ENCODE measurements at regions not wholly inside any gene's neighbourhood (a gene's known extent, or its start where the extent isn't known, plus 50 kb on each side); places are given as distances from the start of the nearest gene placed in this dataset.

GRCh38 chr12:131547555-131547954 lies 163.3 kb upstream of the SFSWAP start:
- 92% methylated on average over 6 of the region's 6 CpGs; no CpG with 5 or more reads in 1 of the 2 experiments for WGBS, 2 experiments (ENCODE audit: extremely low coverage in 1 of 2, insufficient coverage in 1 of 2, insufficient read length in 1 of 2, insufficient replicate concordance in 2 of 2, low coverage in 1 of 2, low lambda C conversion rate in 2 of 2, missing lambda C conversion rate in 1 of 2)
- Histone ChIP-seq H3K36me3 (ENCODE audit: control insufficient read depth in 2 of 4, insufficient read depth in 4 of 4, low read length in 3 of 4) (no peaks in the 10 kb centered on the region), H3K4ac (replicated peaks; ENCODE audit: insufficient read length, low read depth, low read length) (no peak overlapping the region), H3K23ac (ENCODE audit: insufficient read length) (no peak overlapping the region), H3K79me2 (ENCODE audit: control insufficient read depth in 1 of 2, insufficient read depth in 2 of 2, low read length in 2 of 2) (no peaks in the 10 kb centered on the region), H4K20me1 (replicated peaks in 1 of 2; ENCODE audit: control insufficient read depth in 1 of 2, insufficient read depth in 2 of 2, low read length in 2 of 2) (peaks cover 0 to 4% of the 10 kb centered on the region in 2 experiments), H3K27ac (ENCODE audit: low read depth, low read length) (no peak overlapping the region), H3K9me3 (ENCODE audit: insufficient read depth in 2 of 2, low read depth in 1 of 2, low read length in 1 of 2) (no peaks in the 10 kb centered on the region), H3K9ac (replicated peaks in 1 of 4; ENCODE audit: extremely low read depth in 1 of 4, low read depth in 3 of 4, low read length in 3 of 4) (no peak overlapping the region), H2BK15ac (ENCODE audit: low read length) (no peak overlapping the region), H3K4me2 (ENCODE audit: insufficient read depth in 1 of 2, low read depth in 2 of 2, low read length in 2 of 2) (no peak overlapping the region), H4K91ac (replicated peaks; ENCODE audit: insufficient read length, low read length) (no peak overlapping the region), H3K56ac (replicated peaks; ENCODE audit: insufficient read length, low read depth, low read length) (no peak overlapping the region), H3K4me1 (replicated peaks in 1 of 4; ENCODE audit: control insufficient read depth in 3 of 4, insufficient read depth in 4 of 4, low read length in 3 of 4) (peaks cover 0 to 8% (median 4%) of the 10 kb centered on the region in 4 experiments; a peak in 4 of 7 replicates), H2BK12ac (ENCODE audit: low read depth, low read length) (no peak overlapping the region; the same call in 1 of the 2 replicates), H2AK5ac (ENCODE audit: low read depth, low read length) (no peak overlapping the region), H3K4me3 (ENCODE audit: extremely low read depth in 1 of 4, insufficient read depth in 2 of 4, low read depth in 3 of 4, low read length in 4 of 4) (no peak overlapping the region), H3K27me3 (replicated peaks in 1 of 4; ENCODE audit: control insufficient read depth in 3 of 4, extremely low read depth in 1 of 4, insufficient read depth in 3 of 4, low read length in 3 of 4) (no peaks in the 10 kb centered on the region; a peak in 1 of 7 replicates), H3K23me2 (ENCODE audit: low read depth, low read length) (no peaks in the 10 kb centered on the region), H2BK20ac (ENCODE audit: low read length) (no peak overlapping the region), H2AFZ (ENCODE audit: low read length) (no peak overlapping the region), H2BK120ac (replicated peaks; ENCODE audit: low read depth, low read length) (no peak overlapping the region), H4K5ac (ENCODE audit: insufficient read length, low read depth, low read length) (no peak overlapping the region), H3K79me1 (ENCODE audit: low read depth, low read length) (no peaks in the 10 kb centered on the region), H3K18ac (ENCODE audit: extremely low read depth, low read length) (no peak overlapping the region; the same call in 1 of the 2 replicates), H3K14ac (ENCODE audit: insufficient read length) (no peak overlapping the region), H4K8ac (ENCODE audit: extremely low read depth, insufficient read depth, low read length) (no peak overlapping the region), H2BK5ac (ENCODE audit: low read depth, low read length) (no peak overlapping the region)
- FAIRE-seq (no peak), DNase-seq (ENCODE audit: low read depth in 1 of 2, low spot score in 2 of 2) (no peak)
- CTCF ChIA-PET (ENCODE audit: partially characterized antibody), result interaction anchor here (0.7 to 1.3 kb wide), 2 partner anchors 20 to 42 kb away, joined by 3 to 4 read pairs; no protein-coding TSS in a partner anchor
- POLR2A ChIA-PET (ENCODE audit: partially characterized antibody), result no interaction called here
- TF ChIP-seq POLR2A (IDR thresholded peaks at IDR 0.05; ENCODE audit: control extremely low read depth in 1 of 2, low read depth in 2 of 2, low read length in 2 of 2) (no peak), ATF2 (IDR thresholded peaks at IDR 0.05; ENCODE audit: low read length) (no peak), JUND (IDR thresholded peaks at IDR 0.05; ENCODE audit: low read length) (no peak), BRCA1 (IDR thresholded peaks at IDR 0.05; ENCODE audit: low read depth, low read length) (no peak), SIN3A (conservative IDR thresholded peaks at IDR 0.05 in 1 of 2, IDR thresholded peaks at IDR 0.05 in 1 of 2; ENCODE audit: low read depth in 1 of 2, low read length in 2 of 2) (no peak), MAX (IDR thresholded peaks at IDR 0.05) (no peak), CREB1 (IDR thresholded peaks at IDR 0.05) (no peak), YY1 (IDR thresholded peaks at IDR 0.05; ENCODE audit: low read depth, low read length) (no peak), SP4 (IDR thresholded peaks at IDR 0.05; ENCODE audit: low read length) (no peak)
- TF ChIP-seq, protein P1, sequence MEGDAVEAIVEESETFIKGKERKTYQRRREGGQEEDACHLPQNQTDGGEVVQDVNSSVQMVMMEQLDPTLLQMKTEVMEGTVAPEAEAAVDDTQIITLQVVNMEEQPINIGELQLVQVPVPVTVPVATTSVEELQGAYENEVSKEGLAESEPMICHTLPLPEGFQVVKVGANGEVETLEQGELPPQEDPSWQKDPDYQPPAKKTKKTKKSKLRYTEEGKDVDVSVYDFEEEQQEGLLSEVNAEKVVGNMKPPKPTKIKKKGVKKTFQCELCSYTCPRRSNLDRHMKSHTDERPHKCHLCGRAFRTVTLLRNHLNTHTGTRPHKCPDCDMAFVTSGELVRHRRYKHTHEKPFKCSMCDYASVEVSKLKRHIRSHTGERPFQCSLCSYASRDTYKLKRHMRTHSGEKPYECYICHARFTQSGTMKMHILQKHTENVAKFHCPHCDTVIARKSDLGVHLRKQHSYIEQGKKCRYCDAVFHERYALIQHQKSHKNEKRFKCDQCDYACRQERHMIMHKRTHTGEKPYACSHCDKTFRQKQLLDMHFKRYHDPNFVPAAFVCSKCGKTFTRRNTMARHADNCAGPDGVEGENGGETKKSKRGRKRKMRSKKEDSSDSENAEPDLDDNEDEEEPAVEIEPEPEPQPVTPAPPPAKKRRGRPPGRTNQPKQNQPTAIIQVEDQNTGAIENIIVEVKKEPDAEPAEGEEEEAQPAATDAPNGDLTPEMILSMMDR (IDR thresholded peaks at IDR 0.05; ENCODE audit: control extremely low read depth in 1 of 3, insufficient read depth in 1 of 3, low read depth in 1 of 3, low read length in 3 of 3), result no peak

Data from H1 (cell line).